HepG2 (cell line): ENCODE measurements at regions not wholly inside any gene's neighbourhood (a gene's known extent, or its start where the extent isn't known, plus 50 kb on each side); places are given as distances from the start of the nearest gene placed in this dataset.

Source experiments
- ATAC-seq: fragments of 200-7000 bp; cut with Tn5 transposase; 3 replicates; pipeline ENCODE4 v1.9.1; 2020; ENCODE audit warnings: mild to moderate bottlenecking, moderate library complexity
- BruUV-seq: library from RNA; stranded (reverse); fragments of 400-500 nt; replicated peaks from 2 replicates; lab custom pipeline; 2021; lab: Mats Ljungman, UMichigan
- CTCF ChIA-PET: fragments of 300-600 bp; formaldehyde crosslinking; extraction: SDS; loops from one replicate; lab custom pipeline; 2021; ENCODE audit warnings: low total read pairs, inconsistent platforms, low intra/inter-chr PET ratio; lab: Yijun Ruan, JAX
- POLR2A ChIA-PET: fragments of 350-600 bp; sonication (Branson Sonifier 250); formaldehyde crosslinking; loops from one replicate; lab custom pipeline; 2020; ENCODE audit warnings: antibody characterized with exemption, inconsistent platforms; lab: Yijun Ruan, JAX
- DNase-seq: peaks from one replicate; pipeline ENCODE4 v3.0.0-alpha.2; 2015; ENCODE audit warnings: low spot score
- FAIRE-seq: peaks from 3 replicates; lab custom pipeline; 2011; peaks lifted over from hg19 to GRCh38; lab: Jason Lieb, UNC
- H2AFZ ChIP-seq: one replicate; pipeline ENCODE4 v1.6.1; 2011; ENCODE audit warnings: low read length, inconsistent platforms
- H3K27ac ChIP-seq: fragments of 300-600 bp; 3 replicates; pipeline ENCODE4 v1.8.0; 2011; ENCODE audit warnings: mixed run types, mild to moderate bottlenecking, mixed read lengths, low read length, inconsistent platforms; ENCODE audit not compliant: insufficient read depth; ENCODE audit errors: extremely low read length
- H3K27me3 ChIP-seq, 2 experiments: fragments of 200-600 bp in 1 of 2; 2 replicates in 1 of 2; 3 replicates in 1 of 2; pipeline versions ENCODE4 v1.6.0 to v1.8.0; 2011; ENCODE audit warnings: low read length in 2 of 2, mild to moderate bottlenecking in 2 of 2, moderate library complexity in 2 of 2, inconsistent platforms in 1 of 2; ENCODE audit not compliant: insufficient read depth in 2 of 2, control insufficient read depth in 1 of 2
- H3K36me3 ChIP-seq, 2 experiments: fragments of 200-600 bp in 1 of 2; replicated peaks in 1 of 2; 2 replicates in 1 of 2; 3 replicates in 1 of 2; pipeline versions ENCODE4 v1.5.1 to v1.8.0; 2011; ENCODE audit warnings: low read length in 2 of 2, inconsistent platforms in 1 of 2; ENCODE audit not compliant: insufficient read depth in 2 of 2, control insufficient read depth in 1 of 2
- H3K4me1 ChIP-seq: 2 replicates; pipeline ENCODE4 v1.5.1; 2012; ENCODE audit warnings: low read length, inconsistent platforms; ENCODE audit not compliant: insufficient read depth
- H3K4me2 ChIP-seq: 2 replicates; pipeline ENCODE4 v1.6.0; 2011; ENCODE audit warnings: low read depth, low read length, inconsistent platforms
- H3K4me3 ChIP-seq, 3 experiments: fragments of 200-600 bp in 1 of 3; sonication (generic), shearing (Covaris generic) in 1 of 3; replicated peaks in 1 of 3; 2 replicates each; pipeline ENCODE4 v1.5.1; 2011 to 2016; ENCODE audit warnings: low read length in 3 of 3, inconsistent platforms in 2 of 3, low read depth in 2 of 3, mild to moderate bottlenecking in 2 of 3, control low read depth in 1 of 3, mixed read lengths in 1 of 3; ENCODE audit not compliant: insufficient read depth in 1 of 3
- H3K79me2 ChIP-seq: one replicate; pipeline ENCODE4 v1.6.1; 2011; ENCODE audit warnings: low read length, inconsistent platforms; ENCODE audit not compliant: insufficient read depth
- H3K9ac ChIP-seq: 2 replicates; pipeline ENCODE4 v1.6.0; 2011; ENCODE audit warnings: mild to moderate bottlenecking, low read depth, low read length, inconsistent platforms; ENCODE audit not compliant: insufficient read depth
- H3K9me3 ChIP-seq: 2 replicates; pipeline ENCODE4 v1.5.1; 2012; ENCODE audit warnings: mild to moderate bottlenecking, low read length
- H4K20me1 ChIP-seq: 2 replicates; pipeline ENCODE4 v1.6.0; 2011; ENCODE audit warnings: inconsistent platforms, mild to moderate bottlenecking, low read length, moderate library complexity; ENCODE audit not compliant: insufficient read depth
- CEBPG ChIP-seq: IDR thresholded peaks from 2 replicates; pipeline ENCODE4 v1.6.1; 2016
- CHD2 ChIP-seq: IDR thresholded peaks from 2 replicates; pipeline ENCODE4 v1.6.1; 2011; ENCODE audit warnings: low read depth, low read length, improper control_type of control experiment
- ESRRA ChIP-seq: sonication (generic); formaldehyde crosslinking; IDR thresholded peaks from 2 replicates; pipeline ENCODE4 v1.5.1; 2020; ENCODE audit warnings: mild to moderate bottlenecking, low read depth, missing genetic modification reagents
- FOXJ3 ChIP-seq: sonication (generic); formaldehyde crosslinking; IDR thresholded peaks from 2 replicates; pipeline ENCODE4 v1.4.0; 2020; ENCODE audit warnings: missing genetic modification reagents, mild to moderate bottlenecking, borderline replicate concordance
- FOXK1 ChIP-seq: sonication (generic); formaldehyde crosslinking; IDR thresholded peaks from 2 replicates; pipeline ENCODE4 v1.4.0; 2020; ENCODE audit warnings: low read depth, missing genetic modification reagents, borderline replicate concordance
- HMGXB3 ChIP-seq: sonication (generic); formaldehyde crosslinking; IDR thresholded peaks from 2 replicates; pipeline ENCODE4 v1.4.0; 2020; ENCODE audit warnings: missing genetic modification reagents, borderline replicate concordance
- MAX ChIP-seq: IDR thresholded peaks from 2 replicates; pipeline ENCODE4 v1.6.1; 2012; ENCODE audit warnings: inconsistent platforms
- MTF1 ChIP-seq: sonication (generic); formaldehyde crosslinking; IDR thresholded peaks from 2 replicates; pipeline ENCODE4 v1.5.0; 2020; ENCODE audit warnings: missing genetic modification reagents
- MTF2 ChIP-seq: sonication (generic); formaldehyde crosslinking; IDR thresholded peaks from 2 replicates; pipeline ENCODE4 v1.5.0; 2020; ENCODE audit warnings: missing genetic modification reagents, borderline replicate concordance
- NFYB ChIP-seq: sonication (generic); formaldehyde crosslinking; IDR thresholded peaks from 2 replicates; pipeline ENCODE4 v1.4.0; 2020; ENCODE audit warnings: missing genetic modification reagents
- SIN3B ChIP-seq: fragments of 150-350 bp; IDR thresholded peaks from 2 replicates; pipeline ENCODE4 v1.6.1; 2014; ENCODE audit warnings: low read length
- SMC3 ChIP-seq: IDR thresholded peaks from 2 replicates; pipeline ENCODE4 v1.6.1; 2011; ENCODE audit warnings: low read length, improper control_type of control experiment
- SUZ12 ChIP-seq: fragments of 150-350 bp; IDR thresholded peaks from 2 replicates; pipeline ENCODE4 v1.6.1; 2014; ENCODE audit warnings: low read depth, low read length
- TBP ChIP-seq: sonication (generic); formaldehyde crosslinking; IDR thresholded peaks from 2 replicates; pipeline ENCODE4 v1.5.0; 2020; ENCODE audit warnings: missing genetic modification reagents
- TEAD2 ChIP-seq: sonication (generic); formaldehyde crosslinking; IDR thresholded peaks from 2 replicates; pipeline ENCODE4 v1.9.0; 2021; ENCODE audit warnings: missing genetic modification reagents
- THAP9 ChIP-seq: sonication (generic); formaldehyde crosslinking; IDR thresholded peaks from 2 replicates; pipeline ENCODE4; 2020; ENCODE audit warnings: missing genetic modification reagents, mild to moderate bottlenecking, borderline replicate concordance
- ZNF543 ChIP-seq: sonication (generic); formaldehyde crosslinking; IDR thresholded peaks from 2 replicates; pipeline ENCODE4 v1.4.0; 2020; ENCODE audit warnings: mild to moderate bottlenecking, missing genetic modification reagents
- ZNF75D ChIP-seq: sonication (generic); formaldehyde crosslinking; IDR thresholded peaks from 2 replicates; pipeline ENCODE4 v1.8.1; 2023; ENCODE audit warnings: missing genetic modification reagents, mild to moderate bottlenecking, borderline replicate concordance
- ZNF775 ChIP-seq: sonication (generic); formaldehyde crosslinking; IDR thresholded peaks from 2 replicates; pipeline ENCODE4 v1.4.0; 2020; ENCODE audit warnings: missing genetic modification reagents, mild to moderate bottlenecking, moderate library complexity, borderline replicate concordance
- ZSCAN12 ChIP-seq: sonication (generic); formaldehyde crosslinking; IDR thresholded peaks from 2 replicates; pipeline ENCODE4 v1.9.0; 2021; ENCODE audit warnings: mild to moderate bottlenecking, missing genetic modification reagents
- WGBS: methylation state at CpG from one replicate; pipeline ENCODE4 v1.1.6; 2017; ENCODE audit warnings: low lambda C conversion rate; 5-methylcytosine and 5-hydroxymethylcytosine counted together
- in situ Hi-C: cut with HindIII; loops from 2 replicates; pipeline ENCODE4 v1.10.0; 2017; ENCODE audit warnings: low pct_unique_long_range_greater_than_20kb; ENCODE audit not compliant: extremely low pct_ligation_motif_present
- intact Hi-C: fragments of 100-400 bp; cut with micrococcal nuclease; formaldehyde crosslinking; loops from one replicate; pipeline ENCODE4 v1.10.0; 2022; ENCODE audit not compliant: unreplicated experiment

GRCh38 chr9:78397045-78397444, 100.1 kb downstream of the PSAT1 start (continued):
- TF ChIP-seq CEBPG (CRISPR knock-in tag) (no peak), FOXJ3 (CRISPR knock-in tag) (no peak), FOXK1 (CRISPR knock-in tag) (no peak), MTF1 (CRISPR knock-in tag) (no peak), SIN3B (no peak)

GRCh38 chr9:78397454-78397853, 100.5 kb downstream of the PSAT1 start:
- ATAC-seq (no peak), FAIRE-seq (no peak), DNase-seq (no peak)
- Histone ChIP-seq H3K9ac (no peak overlapping the region), H3K4me2 (no peak overlapping the region), H3K27ac (no peak overlapping the region), H3K9me3 (peaks cover 13% of the 10 kb centered on the region), H3K79me2 (no peaks in the 10 kb centered on the region), H3K27me3 (no peaks in the 10 kb centered on the region), H3K4me3 (no peak overlapping the region), H3K4me1 (peaks cover 47% of the 10 kb centered on the region), H2AFZ (no peak overlapping the region), H3K36me3 (no peaks in the 10 kb centered on the region), H4K20me1 (no peaks in the 10 kb centered on the region)
- ChIA-PET CTCF (no interaction called here), POLR2A (no interaction called here)
- 93% methylated on average over 5 of the region's 5 CpGs for WGBS
- in situ Hi-C loops, result no loop called here
- intact Hi-C loops, result loop anchor here (5.0 kb wide), 1 partner anchor 1315 kb away; no protein-coding TSS in a partner anchor
- BruUV-seq, result no TSS peak
- TF ChIP-seq TEAD2, result no peak
- TF ChIP-seq TBP, result no peak
- TF ChIP-seq ZNF75D (CRISPR knock-in tag), result no peak
- TF ChIP-seq ZNF775 (CRISPR knock-in tag), result no peak
- TF ChIP-seq MAX, result no peak
- TF ChIP-seq MTF2, result no peak
- no peak for TF ChIP-seq ESRRA (CRISPR knock-in tag)
- no peak for TF ChIP-seq ZSCAN12
- no peak for TF ChIP-seq NFYB
- no peak for TF ChIP-seq FOXJ3 (CRISPR knock-in tag)
- no peak for TF ChIP-seq SUZ12
- no peak for TF ChIP-seq SMC3
- no peak for TF ChIP-seq CHD2
- TF ChIP-seq ZNF543, result no peak
- TF ChIP-seq THAP9, result no peak
- no peak for TF ChIP-seq HMGXB3 (CRISPR knock-in tag)
